GM21528 (cell line): ENCODE measurements at regions not wholly inside any gene's neighbourhood (a gene's known extent, or its start where the extent isn't known, plus 50 kb on each side); places are given as distances from the start of the nearest gene placed in this dataset.
"Not testable (repeated sequence)": the region's sequence is repeated elsewhere in the genome, so short reads cannot be mapped to it uniquely, and the experiment has no call there.

Experiments
- ATAC-seq: cut with Tn5 transposase; IDR thresholded peaks from one replicate; pipeline ENCODE4 v1.9.1; 2021; ENCODE audit warnings: mild to moderate bottlenecking, moderate library complexity; ENCODE audit not compliant: unreplicated experiment, low FRiP score

DNA sequence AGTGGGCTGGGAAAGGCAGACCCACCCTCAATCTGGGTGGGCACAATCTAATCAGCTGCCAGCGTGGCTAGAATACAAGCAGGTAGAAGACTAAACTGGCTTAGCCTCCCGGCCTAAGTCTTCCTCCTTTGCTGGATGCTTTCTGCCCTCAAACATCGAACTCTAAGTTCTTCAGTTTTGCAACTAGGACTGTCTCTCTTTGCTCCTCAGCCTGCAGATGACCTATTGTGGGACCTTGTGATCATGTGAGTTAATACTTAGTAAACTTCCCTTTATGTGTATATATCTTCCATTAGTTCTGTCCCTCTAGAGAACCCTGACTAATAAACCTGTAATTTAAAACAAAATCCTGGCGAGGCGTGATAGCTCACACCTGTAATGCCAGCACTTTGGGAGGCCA is 51.8 kb upstream of the SLC39A8 start:
- ATAC-seq: not testable (repeated sequence)

DNA sequence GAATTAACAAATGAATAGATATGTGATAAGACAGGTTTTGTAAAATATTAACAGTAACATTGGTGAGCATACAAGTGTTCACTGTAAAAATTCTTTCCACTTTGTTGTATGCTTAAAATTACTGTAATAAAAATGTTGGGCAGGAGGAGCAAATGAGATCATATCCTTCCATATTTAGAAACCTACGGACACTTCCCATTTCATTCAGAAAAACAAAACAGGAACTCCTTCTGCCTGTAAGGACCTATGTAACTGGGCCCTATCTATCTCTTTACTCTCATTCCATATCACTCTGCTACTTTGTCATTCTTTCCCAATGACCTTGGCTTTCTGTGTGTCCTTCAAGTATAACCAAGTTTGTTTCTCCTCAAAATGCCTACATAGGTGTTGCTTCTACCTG is 53.7 kb upstream of the SLC39A8 start:
- no peak for ATAC-seq

DNA sequence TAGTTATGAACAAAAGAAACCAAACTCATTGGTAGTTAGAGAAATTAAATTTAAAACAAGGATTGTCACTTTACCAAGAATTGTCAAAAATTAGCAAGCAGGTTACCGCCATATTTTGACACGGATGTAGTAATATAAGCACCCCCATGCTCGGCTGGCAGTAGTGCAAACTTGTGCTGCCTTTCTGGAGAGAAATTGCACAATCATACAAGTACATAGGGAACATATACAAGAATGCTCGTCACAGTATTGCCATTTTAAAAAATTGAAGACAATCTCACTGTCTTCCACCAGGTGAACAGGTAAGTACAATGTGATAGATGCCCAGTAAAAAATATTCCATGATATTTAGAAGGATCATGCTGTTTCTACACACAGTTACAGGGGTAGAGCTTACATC is 55.6 kb upstream of the SLC39A8 start:
- ATAC-seq: no peak

DNA sequence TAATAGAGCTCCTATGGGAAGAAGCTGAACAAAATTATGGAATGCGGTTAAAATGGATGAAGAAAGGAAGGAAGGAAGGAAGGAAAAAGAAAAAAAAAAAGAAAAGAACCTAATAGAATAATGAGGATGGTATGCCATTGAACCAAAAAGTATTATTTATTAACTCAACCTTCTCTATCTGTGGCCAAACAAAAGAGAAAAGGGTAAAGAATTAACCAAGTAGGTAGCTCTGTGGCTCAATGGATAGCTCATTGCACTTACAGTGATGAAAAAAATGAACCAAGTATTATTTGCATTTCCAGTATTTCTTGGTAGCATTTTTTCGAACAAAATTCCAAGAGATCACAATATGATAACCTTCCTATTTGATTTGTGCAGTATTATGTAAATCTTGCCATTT is 56.9 kb upstream of the SLC39A8 start:
- ATAC-seq: no peak

DNA sequence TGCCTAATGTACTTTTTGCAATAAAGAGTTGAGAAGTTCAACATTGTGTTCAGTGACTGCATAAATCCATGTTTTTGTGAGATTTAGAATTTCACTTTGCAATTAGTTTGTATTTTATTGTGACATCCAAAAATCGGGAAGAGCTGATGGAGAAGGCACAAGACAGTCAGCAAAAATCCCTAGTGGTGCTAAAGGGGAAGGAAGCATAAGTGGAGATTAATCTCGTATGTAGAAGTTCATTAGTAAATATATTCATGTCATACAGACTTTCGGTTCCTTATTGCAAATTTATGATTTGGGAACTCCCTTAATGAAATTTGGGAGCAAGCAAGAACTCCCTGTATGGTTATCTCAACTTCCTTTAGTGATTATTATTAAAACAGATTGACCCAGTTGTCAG is 57.8 kb upstream of the SLC39A8 start:
- no peak for ATAC-seq

DNA sequence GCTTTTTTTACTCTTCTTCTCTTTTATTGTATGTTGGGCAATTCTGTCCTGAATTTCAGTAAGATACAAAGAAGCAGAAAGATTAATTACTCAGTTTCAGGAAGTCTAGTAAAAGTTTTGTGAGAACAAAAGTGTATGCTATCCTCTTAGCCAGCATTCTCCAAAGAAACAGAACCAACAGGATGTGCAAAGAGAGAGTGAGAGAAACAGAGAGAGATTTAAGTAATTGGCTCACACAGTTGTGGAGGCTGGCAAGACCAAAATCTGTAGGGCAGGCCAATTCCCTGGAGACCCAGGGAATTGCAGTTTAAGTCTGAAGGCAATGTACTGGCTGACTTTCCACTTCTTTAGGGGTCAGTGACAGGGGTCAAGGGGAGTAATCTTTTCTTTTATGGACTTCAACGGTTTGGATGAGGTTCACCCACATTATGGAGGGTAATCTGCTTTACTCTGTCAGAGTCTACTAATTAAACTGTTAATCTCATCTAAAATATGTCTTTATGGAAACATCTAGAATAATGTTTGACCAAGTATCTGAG is 59.2 kb upstream of the SLC39A8 start:
- no peak for ATAC-seq

DNA sequence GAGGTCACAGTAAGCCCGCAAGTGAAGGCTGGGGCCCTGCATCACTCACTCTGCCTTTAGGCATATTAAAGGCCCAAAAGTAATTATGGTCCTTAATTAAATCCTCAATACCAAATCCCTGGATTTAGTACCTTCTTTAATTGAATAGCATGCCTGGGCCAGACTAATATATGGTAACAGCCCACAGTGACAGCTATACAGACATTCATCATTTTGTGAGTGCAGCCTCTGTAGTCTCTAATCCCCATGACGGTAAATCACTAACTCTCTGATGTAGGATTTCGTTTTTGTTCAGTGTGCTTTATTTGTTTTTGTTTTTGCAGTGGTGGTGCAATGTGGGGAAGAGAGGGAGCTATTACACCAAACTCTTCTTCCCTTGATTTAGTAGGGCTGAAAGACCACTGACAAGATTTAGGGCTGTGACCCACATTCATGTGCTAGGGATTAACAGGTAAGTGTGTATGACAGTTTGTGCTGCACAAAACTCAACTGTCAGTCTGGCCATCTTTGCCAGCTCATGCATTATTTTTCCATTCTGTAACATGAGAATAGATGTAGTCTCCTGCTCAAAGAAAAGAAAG is 60.6 kb upstream of the SLC39A8 start:
- ATAC-seq: no peak

DNA sequence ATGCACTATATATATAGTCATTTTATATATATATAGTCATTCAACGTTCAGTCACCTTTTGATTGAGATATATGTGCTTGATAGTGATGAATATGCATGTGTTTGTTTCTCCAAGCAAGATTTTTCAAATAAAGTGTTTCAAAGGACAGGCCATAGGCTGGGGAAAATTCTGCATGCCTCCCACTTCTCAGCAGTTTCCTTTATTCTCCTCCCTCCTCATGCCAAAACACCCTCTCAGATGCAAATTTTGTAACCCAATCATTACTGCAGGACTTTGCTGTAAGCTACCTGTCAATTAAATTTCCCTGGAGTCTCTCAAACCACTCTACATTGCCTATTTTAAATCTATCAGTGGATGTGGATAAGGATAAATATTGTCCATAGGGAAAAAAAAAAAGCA is 65.6 kb upstream of the SLC39A8 start:
- ATAC-seq: not testable (repeated sequence)

DNA sequence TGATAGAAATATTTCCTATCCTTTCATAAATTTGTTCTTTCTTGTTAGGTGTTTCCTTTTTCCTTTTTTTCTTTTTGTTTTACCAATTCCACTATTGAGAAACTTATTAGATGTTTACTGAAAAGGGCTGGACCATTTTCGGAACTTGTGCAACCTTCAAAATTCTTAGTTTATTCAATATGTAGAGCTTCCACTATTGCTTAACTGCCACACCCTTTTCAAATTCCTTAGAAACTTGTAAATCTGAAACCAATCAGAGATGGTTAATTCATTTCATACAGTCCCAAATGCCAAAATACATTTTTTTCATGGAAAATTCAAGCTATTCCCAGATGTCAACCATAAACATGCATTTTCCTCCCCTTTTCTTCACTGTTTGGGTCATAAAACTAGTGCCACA is 66.1 kb upstream of the SLC39A8 start:
- no peak for ATAC-seq

DNA sequence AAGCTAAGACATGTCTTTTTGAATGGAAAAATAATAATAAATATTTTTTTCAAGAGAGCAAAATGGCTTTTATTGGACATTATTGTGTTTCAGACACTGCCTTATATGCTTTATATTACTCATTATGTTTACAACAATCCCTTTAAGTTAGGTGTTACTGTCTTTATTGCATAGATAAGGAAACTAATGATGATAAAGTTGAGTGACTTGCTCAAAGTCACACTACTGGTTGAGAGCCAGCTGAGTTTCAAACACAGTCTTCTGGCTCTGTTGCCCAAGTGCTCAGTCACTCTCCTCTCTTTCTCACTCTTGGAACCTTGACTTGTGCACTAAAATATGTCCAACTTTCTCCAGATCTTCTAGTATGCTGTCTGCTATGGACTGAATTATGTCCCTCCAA is 71.5 kb upstream of the SLC39A8 start:
- no peak for ATAC-seq

DNA sequence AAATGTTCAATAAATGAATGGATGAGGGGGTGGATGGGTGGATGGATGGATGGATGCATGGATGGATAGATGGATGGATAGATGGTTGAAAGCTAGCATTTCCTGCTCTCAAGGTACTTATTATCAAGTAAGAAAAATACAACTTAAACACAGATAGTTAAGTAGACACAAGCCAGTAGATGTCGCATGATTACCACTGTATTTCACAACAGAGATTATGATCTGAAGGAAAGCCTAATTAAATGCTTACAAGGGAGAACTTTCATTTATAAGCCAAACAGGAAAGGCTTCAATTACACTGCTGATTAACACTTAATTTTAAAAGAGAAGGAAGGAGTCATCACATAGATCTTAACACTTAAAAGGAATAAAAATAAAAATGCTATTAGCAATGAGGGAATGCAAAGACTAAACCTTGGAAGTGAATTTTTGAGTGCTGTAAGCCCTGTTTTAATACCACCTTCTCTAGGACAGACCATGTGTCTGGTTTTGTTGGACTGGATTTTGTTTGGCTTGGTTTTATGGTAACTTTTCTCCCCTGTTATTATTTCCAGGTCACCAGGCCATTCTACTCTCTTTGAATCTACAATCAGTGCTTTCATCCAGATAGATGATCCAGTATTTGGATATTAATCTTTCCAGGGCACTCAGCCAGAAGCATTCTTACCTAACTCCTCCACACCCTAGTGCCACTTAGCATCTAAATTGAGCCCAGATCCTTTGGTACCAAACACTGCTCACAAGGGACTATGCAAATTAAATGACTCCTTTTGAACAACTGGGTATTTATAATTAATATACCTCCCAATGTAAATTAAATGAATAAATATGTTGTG is 75.5 kb upstream of the SLC39A8 start:
- no peak for ATAC-seq

DNA sequence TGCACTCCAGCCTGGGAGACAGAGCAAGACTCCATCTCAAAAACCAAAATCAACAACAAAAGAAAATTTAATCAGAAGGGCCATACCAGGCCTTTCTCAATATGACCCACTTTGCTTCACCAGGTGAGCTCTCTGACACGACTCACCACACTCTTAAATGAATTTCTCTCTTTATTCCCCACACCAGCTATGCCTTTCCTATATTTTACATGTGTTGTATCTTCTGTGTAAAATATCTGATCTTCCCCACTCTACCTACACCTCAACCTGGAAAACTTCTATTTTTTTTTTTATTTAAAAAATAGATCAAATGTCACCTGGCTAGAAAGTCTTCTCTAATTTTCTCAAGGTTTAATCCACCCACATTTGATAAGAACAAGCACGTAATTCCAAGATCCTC is 77.6 kb upstream of the SLC39A8 start:
- no peak for ATAC-seq

DNA sequence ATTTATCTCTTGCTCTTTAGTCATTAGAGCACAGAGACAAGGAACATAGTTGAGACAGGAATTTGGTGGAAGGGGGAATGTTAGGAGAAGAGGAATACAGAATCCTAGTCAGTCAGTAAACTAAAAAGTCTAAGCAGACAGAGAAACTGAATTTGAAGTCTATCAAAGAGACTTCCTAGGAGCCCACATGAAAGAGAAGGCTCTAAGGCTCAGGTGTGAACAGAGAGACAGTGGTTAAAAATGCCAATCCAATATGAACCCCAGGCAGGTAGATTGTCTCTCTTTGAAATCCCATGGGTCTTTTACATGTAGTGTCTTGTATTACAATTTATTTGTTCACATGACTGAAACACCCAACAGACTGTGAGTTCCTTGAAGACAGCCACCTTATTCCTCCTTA is 77.8 kb upstream of the NFKB1 start:
- no peak for ATAC-seq

DNA sequence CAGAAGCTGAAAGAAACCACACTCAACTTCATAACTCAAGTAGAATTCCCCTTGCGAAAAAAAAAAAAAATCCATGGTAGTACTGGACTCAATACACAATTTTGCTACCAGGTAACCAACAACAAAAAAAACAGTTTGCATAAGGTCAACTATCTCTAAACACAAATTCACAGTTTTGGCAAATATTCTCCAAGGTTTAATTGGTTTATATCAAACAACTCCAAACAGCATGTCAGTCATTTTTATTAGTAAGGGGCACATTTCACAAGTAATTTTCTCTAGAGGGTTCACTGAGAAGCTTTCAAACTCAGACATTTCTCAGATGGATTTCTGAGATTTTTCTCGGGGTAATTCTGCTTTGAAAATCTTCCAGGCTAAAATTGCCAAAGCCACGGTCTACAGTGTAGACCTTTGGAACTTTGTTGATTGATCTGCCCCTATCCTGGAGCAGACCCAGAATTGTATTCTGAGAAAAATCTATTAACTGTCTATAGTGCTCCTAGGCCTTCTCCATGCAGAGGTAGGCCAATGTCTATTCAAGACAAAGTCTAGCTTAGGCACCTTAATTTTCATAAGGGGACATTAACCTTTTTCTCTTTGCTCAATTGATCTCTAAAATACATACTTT is 73.7 kb upstream of the NFKB1 start:
- no peak for ATAC-seq

DNA sequence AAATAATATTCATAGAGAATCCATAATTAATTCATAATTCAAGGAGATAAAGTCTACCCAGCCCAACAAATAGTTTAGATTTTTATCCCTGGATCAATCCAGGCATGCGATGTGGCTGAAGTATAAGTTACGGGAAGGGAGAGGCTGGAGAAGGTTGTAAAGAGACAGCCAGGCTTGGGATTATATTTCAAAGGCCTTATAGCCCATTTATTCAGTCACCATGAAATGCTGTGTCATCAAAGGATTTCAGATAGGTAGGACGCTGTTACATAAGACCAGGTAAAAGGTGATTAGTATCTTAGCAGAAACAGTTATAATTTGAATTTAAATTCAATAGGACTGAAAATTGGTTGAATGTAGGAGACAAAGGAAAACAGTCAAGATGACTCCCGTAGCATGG is 73.0 kb upstream of the NFKB1 start:
- no peak for ATAC-seq

DNA sequence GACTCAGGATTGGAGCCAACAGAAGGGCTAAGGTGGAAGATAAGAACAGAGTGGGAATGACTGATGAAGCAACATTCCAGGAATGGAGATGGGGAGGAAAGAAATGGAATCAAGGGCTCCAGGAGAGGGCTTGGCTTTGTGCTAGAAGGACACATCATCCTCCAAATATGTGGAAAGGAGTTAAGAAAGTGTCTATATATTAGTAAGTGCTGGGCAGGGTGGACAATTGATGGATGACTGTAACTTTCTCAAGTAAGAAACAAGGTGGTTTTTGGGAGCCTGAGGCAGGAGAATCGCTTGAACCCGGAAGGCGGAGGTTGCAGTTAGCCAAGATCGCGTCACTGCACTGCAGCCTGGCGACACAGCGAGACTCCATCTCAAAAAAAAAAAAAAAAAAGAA is 71.6 kb upstream of the NFKB1 start:
- ATAC-seq: no peak

DNA sequence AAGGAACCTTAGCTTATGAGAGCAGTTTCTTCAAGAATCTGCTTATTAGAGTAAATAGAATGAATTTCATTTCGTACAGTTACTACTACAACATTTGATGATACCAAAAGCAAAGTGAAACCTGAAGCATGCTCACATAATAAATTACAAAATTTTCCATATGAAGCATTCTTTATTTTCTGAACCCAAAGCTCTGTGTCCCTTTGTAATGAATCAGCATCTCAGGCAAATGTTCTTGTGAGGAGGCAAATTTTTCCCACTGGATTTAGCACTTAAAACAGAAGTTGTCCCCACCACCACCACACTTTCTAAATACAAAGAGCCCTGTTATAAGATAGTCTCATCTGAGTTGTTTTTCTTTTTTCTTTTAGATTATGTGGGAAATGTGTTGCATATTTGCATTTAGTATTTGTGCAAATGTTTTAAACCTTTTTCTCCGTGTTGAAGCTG is 70.7 kb upstream of the NFKB1 start:
- no peak for ATAC-seq

DNA sequence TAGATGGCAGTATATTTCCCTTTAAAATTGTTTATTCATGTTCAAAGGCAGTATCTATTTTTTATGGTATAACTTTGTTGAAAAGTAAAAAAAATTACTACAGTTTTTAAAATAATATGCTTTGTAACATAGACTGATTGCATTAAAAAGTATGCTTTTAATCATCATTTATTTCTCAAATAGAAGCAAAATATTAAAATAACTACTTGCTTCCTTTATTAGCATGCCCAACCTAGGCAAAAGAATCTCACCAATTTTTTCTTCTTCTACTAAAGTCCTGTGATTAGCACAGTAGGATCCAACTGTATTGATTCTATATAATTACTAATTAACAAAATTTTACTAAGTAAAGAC is 69.6 kb upstream of the NFKB1 start:
- no peak for ATAC-seq

DNA sequence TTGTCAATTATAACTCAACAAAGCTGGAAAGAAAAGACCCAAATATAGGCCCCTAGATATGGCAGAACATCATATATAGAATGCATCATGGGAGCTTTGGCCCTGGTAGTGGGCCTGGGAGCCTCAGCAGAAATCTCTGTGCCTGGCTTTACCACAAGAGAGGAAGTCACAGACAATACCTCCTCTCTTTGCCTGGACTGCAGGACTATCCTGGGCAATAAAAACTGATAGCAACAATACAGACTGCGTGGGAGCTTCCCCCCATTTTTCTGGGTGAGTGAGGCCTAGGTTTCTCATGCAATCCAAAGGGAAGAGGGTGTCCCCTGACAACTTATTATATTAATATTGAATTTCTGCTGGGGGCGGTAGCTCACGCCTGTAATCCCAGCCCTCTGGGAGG is 64.0 kb upstream of the NFKB1 start:
- ATAC-seq: no peak

DNA sequence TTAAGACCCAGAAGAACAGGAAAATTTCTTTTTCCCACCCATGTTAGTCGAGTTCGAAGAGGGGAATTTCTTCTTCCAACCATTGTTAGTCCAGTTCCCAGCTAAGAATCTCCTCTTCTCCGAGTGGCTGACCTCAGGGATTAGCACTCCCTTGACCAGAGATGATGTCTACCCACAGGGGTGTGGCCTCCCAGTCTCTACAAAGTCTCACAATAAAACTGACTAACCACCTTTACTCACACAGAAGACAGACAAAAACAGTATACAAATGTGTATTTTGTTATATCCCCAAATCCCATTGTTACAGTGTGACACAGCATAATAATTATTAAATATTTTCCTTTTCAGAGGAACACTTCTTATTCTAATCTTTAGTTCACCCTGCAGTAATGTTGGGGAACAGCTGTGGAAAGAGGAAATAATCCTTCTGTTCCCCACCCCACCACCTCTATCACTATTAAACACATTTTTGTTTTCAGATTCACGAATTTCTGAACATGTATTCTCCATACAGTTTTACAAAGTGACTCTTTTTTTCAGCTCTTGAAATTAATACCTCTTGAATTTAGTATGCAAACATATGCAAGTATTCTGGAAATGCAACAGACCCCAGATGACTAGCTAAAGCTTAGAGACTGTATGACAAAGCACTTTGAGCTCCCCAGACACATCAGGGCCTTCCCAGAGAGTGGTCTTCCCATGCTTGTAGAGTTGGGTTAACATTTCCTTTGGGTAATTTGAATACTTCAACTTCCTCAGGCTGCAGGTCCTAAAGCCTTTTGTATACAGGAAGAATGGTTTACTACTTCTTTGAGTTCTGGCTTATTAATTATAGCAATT is 62.5 kb upstream of the NFKB1 start:
- ATAC-seq: no peak

DNA sequence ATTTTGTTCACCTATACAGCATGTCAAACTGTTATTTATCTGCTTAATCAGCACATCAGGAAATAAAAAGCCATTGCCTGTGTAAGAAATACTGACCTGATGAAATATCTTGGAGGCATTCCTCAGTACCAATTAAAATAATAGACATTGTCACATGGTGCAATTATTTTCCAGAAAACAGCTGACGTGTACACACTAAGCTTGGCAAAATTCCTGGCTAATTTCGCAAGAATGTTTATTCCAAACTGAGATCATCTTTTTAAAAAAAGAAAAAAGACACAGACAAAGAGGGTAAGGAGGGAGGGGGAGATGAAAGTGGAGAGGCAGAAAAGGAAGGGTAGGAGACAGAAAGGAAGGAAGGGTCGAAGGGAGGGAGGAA is 61.9 kb upstream of the NFKB1 start:
- ATAC-seq: no peak
